NB4 (cell line): ENCODE measurements at regions not wholly inside any gene's neighbourhood (a gene's known extent, or its start where the extent isn't known, plus 50 kb on each side); places are given as distances from the start of the nearest gene placed in this dataset.

Experiments used
- DNase-seq: peaks from one replicate; pipeline ENCODE4 v3.0.0; 2010; ENCODE audit warnings: low read depth
- H3K4me3 ChIP-seq: one replicate; pipeline ENCODE4 v1.5.1; 2011; ENCODE audit warnings: mild to moderate bottlenecking, low read depth, low read length, moderate library complexity
- CTCF ChIP-seq: IDR thresholded peaks from one replicate; pipeline ENCODE4 v1.5.1; 2012; ENCODE audit warnings: low read depth, low read length
- MAX ChIP-seq: IDR thresholded peaks from 2 replicates; pipeline ENCODE4 v1.6.1; 2011; ENCODE audit warnings: low read depth, low read length
- MYC ChIP-seq: IDR thresholded peaks from 2 replicates; pipeline ENCODE4 v1.6.1; 2011; ENCODE audit warnings: low read depth, low read length
- POLR2A ChIP-seq: IDR thresholded peaks from 2 replicates; pipeline ENCODE4 v1.6.1; 2011; ENCODE audit warnings: mild to moderate bottlenecking; ENCODE audit not compliant: insufficient read length; ENCODE audit errors: extremely low read depth

- H3K4me3 ChIP-seq, result no peak overlapping the region
- no peak for TF ChIP-seq MYC
- no peak for DNase-seq
Observed at GRCh38 chr5:4551034-4551433, 589.1 kb upstream of the ADAMTS16 start.

- TF ChIP-seq MAX (no peak), CTCF (no peak), POLR2A (no peak), MYC (no peak)
- DNase-seq, result peak; percentile 10
- H3K4me3 ChIP-seq, result no peak overlapping the region
Observed at GRCh38 chr5:4553130-4553529, 587.0 kb upstream of the ADAMTS16 start.

GRCh38 chr5:4553978-4554377 is 586.2 kb upstream of the ADAMTS16 start:
- H3K4me3 ChIP-seq, result no peak overlapping the region
- TF ChIP-seq CTCF (no peak), MYC (no peak), POLR2A (no peak), MAX (no peak)
- no peak for DNase-seq

GRCh38 chr5:4555725-4556285 is 584.3 kb upstream of the ADAMTS16 start:
- no peak for DNase-seq
- H3K4me3 ChIP-seq, result no peak overlapping the region
- TF ChIP-seq MAX (no peak), POLR2A (no peak), CTCF (no peak), MYC (no peak)

- TF ChIP-seq MYC (no peak), POLR2A (no peak), MAX (no peak), CTCF (no peak)
- H3K4me3 ChIP-seq, result no peak overlapping the region
- no peak for DNase-seq
Observed at GRCh38 chr5:4561403-4561802, 578.7 kb upstream of the ADAMTS16 start.

GRCh38 chr5:4563400-4563799 is 576.7 kb upstream of the ADAMTS16 start:
- H3K4me3 ChIP-seq, result no peak overlapping the region
- DNase-seq, result peak; percentile 24
- no peak for TF ChIP-seq POLR2A
- peak; percentile 30 for TF ChIP-seq CTCF
